ENCODE measurements at regions not wholly inside any gene's neighbourhood (a gene's known extent, or its start where the extent isn't known, plus 50 kb on each side); places are given as distances from the start of the nearest gene placed in this dataset.

GRCh38 chr2:40719414-40719813 is 267.5 kb upstream of the SLC8A1 start:
- no peak for DNase-seq
- TF ChIP-seq EP300 (IDR thresholded peaks at IDR 0.05) (no peak), POLR2A (IDR thresholded peaks at IDR 0.05) (no peak), CTCF (IDR thresholded peaks at IDR 0.05) (no peak)
- WGBS, 3 donors, result 38 to 82% (median 67%) methylated on average over 2 of the region's 2 CpGs
- Histone ChIP-seq H3K9me3 (no peaks in the 10 kb centered on the region), H3K4me1 (ENCODE audit: insufficient read depth) (no peaks in the 10 kb centered on the region), H3K27ac (no peak overlapping the region), H3K36me3 (no peaks in the 10 kb centered on the region), H3K4me3 (no peak overlapping the region), H3K27me3 (no peaks in the 10 kb centered on the region)
- intact Hi-C loops (cut with DNase I), result no loop called here

- no peaks in the 10 kb centered on the region for H3K9me3 ChIP-seq
- no peaks in the 10 kb centered on the region for H3K36me3 ChIP-seq
- no peaks in the 10 kb centered on the region for H3K27me3 ChIP-seq
- 90 to 100% (median 91%) methylated on average over 1 of the region's 1 CpG for WGBS, 3 donors
- H3K27ac ChIP-seq, result no peak overlapping the region
- DNase-seq, result no peak
- TF ChIP-seq CTCF (IDR thresholded peaks at IDR 0.05), result no peak
- no peak for TF ChIP-seq POLR2A (IDR thresholded peaks at IDR 0.05)
- no peak for TF ChIP-seq EP300 (IDR thresholded peaks at IDR 0.05)
- intact Hi-C loops (cut with DNase I), result no loop called here
- no peaks in the 10 kb centered on the region for H3K4me1 ChIP-seq (ENCODE audit: insufficient read depth)
- no peak overlapping the region for H3K4me3 ChIP-seq
These were observed 269.7 kb upstream of the SLC8A1 start for GRCh38 chr2:40721595-40721994.

- WGBS, 3 donors, result 0 to 69% (median 34%) methylated on average over 1 of the region's 1 CpG
- no peaks in the 10 kb centered on the region for H3K9me3 ChIP-seq
- H3K27ac ChIP-seq, result no peak overlapping the region
- no peaks in the 10 kb centered on the region for H3K4me1 ChIP-seq (ENCODE audit: insufficient read depth)
- intact Hi-C loops (cut with DNase I), result no loop called here
- no peak for TF ChIP-seq EP300 (IDR thresholded peaks at IDR 0.05)
- no peak for TF ChIP-seq POLR2A (IDR thresholded peaks at IDR 0.05)
- no peak for TF ChIP-seq CTCF (IDR thresholded peaks at IDR 0.05)
- no peaks in the 10 kb centered on the region for H3K36me3 ChIP-seq
- H3K4me3 ChIP-seq, result no peak overlapping the region
- no peaks in the 10 kb centered on the region for H3K27me3 ChIP-seq
- DNase-seq, result no peak
These were observed 271.3 kb upstream of the SLC8A1 start for GRCh38 chr2:40723194-40723593.

GRCh38 chr2:40725040-40725439 is 273.1 kb upstream of the SLC8A1 start:
- intact Hi-C loops (cut with DNase I), result no loop called here
- Histone ChIP-seq H3K4me1 (ENCODE audit: insufficient read depth) (no peaks in the 10 kb centered on the region), H3K27me3 (no peaks in the 10 kb centered on the region), H3K9me3 (no peaks in the 10 kb centered on the region), H3K36me3 (no peaks in the 10 kb centered on the region), H3K4me3 (no peak overlapping the region), H3K27ac (no peak overlapping the region)
- no peak for TF ChIP-seq POLR2A (IDR thresholded peaks at IDR 0.05)
- no peak for TF ChIP-seq CTCF (IDR thresholded peaks at IDR 0.05)
- no peak for TF ChIP-seq EP300 (IDR thresholded peaks at IDR 0.05)
- 67 to 85% (median 77%) methylated on average over 3 of the region's 3 CpGs for WGBS, 3 donors
- DNase-seq, result no peak

- H3K27me3 ChIP-seq, result no peaks in the 10 kb centered on the region
- WGBS, 3 donors, result 90 to 93% (median 91%) methylated on average over 2 of the region's 2 CpGs
- intact Hi-C loops (cut with DNase I), result no loop called here
- no peak for DNase-seq
- H3K4me1 ChIP-seq (ENCODE audit: insufficient read depth), result no peaks in the 10 kb centered on the region
- H3K36me3 ChIP-seq, result no peaks in the 10 kb centered on the region
- H3K4me3 ChIP-seq, result no peak overlapping the region
- TF ChIP-seq POLR2A (IDR thresholded peaks at IDR 0.05), result no peak
- H3K9me3 ChIP-seq, result no peaks in the 10 kb centered on the region
- no peak overlapping the region for H3K27ac ChIP-seq
These were observed 274.1 kb upstream of the SLC8A1 start for GRCh38 chr2:40725950-40726349.
